Left ventricle myocardium inferior (tissue), 1 donor: ENCODE measurements at regions not wholly inside any gene's neighbourhood (a gene's known extent, or its start where the extent isn't known, plus 50 kb on each side); places are given as distances from the start of the nearest gene placed in this dataset.

Experiments used
- DNase-seq: peaks from one replicate; pipeline ENCODE4 v3.0.0-alpha.2; 2020
- H3K27ac ChIP-seq: fragments of 200-600 bp; replicated peaks from 2 replicates; pipeline ENCODE4 v1.8.0; 2021
- H3K27me3 ChIP-seq: fragments of 200-600 bp; 2 replicates; pipeline ENCODE4 v1.8.0; 2021; ENCODE audit warnings: low read depth
- H3K36me3 ChIP-seq: fragments of 200-600 bp; 2 replicates; pipeline ENCODE4 v1.8.0; 2021
- H3K4me1 ChIP-seq: fragments of 200-600 bp; 2 replicates; pipeline ENCODE4 v1.8.0; 2021
- H3K4me3 ChIP-seq: fragments of 200-600 bp; 2 replicates; pipeline ENCODE4 v1.8.0; 2021; ENCODE audit warnings: mild to moderate bottlenecking, moderate library complexity
- H3K9me3 ChIP-seq: fragments of 200-600 bp; replicated peaks from 2 replicates; pipeline ENCODE4 v1.8.0; 2021
- CTCF ChIP-seq: fragments of 200-600 bp; IDR thresholded peaks from 2 replicates; pipeline ENCODE4 v1.8.0; 2021; ENCODE audit warnings: antibody characterized with exemption, mild to moderate bottlenecking, borderline replicate concordance
- intact Hi-C: fragments of 100-400 bp; cut with micrococcal nuclease; formaldehyde crosslinking; loops from one replicate; pipeline ENCODE4 v1.11.0; 2022
- donor health status: DM: no; HTN: yes; CAD: no; lungs with severe emphysema.

GRCh38 chr4:14257903-14258302 is 630.4 kb upstream of the BOD1L1 start:
- Histone ChIP-seq H3K36me3 (no peaks in the 10 kb centered on the region), H3K27ac (no peak overlapping the region), H3K4me3 (no peak overlapping the region), H3K27me3 (no peaks in the 10 kb centered on the region), H3K4me1 (no peaks in the 10 kb centered on the region), H3K9me3 (peaks cover 2% of the 10 kb centered on the region)
- no peak for DNase-seq
- intact Hi-C loops: no loop called here
- no peak for TF ChIP-seq CTCF

GRCh38 chr4:14259936-14260335 is 632.4 kb upstream of the BOD1L1 start:
- H3K27me3 ChIP-seq: no peaks in the 10 kb centered on the region
- no peak overlapping the region for H3K27ac ChIP-seq
- DNase-seq: no peak
- no peak for TF ChIP-seq CTCF
- intact Hi-C loops: no loop called here
- H3K36me3 ChIP-seq: no peaks in the 10 kb centered on the region
- no peaks in the 10 kb centered on the region for H3K9me3 ChIP-seq
- no peaks in the 10 kb centered on the region for H3K4me1 ChIP-seq
- H3K4me3 ChIP-seq: no peak overlapping the region

GRCh38 chr4:14260591-14260990 is 633.1 kb upstream of the BOD1L1 start:
- intact Hi-C loops: no loop called here
- no peak overlapping the region for H3K4me3 ChIP-seq
- H3K27ac ChIP-seq: no peak overlapping the region
- no peaks in the 10 kb centered on the region for H3K4me1 ChIP-seq
- no peak for TF ChIP-seq CTCF
- no peaks in the 10 kb centered on the region for H3K9me3 ChIP-seq
- no peak for DNase-seq
- H3K36me3 ChIP-seq: no peaks in the 10 kb centered on the region
- H3K27me3 ChIP-seq: no peaks in the 10 kb centered on the region

- TF ChIP-seq CTCF: no peak
- Histone ChIP-seq H3K36me3 (no peaks in the 10 kb centered on the region), H3K4me3 (no peak overlapping the region), H3K9me3 (no peaks in the 10 kb centered on the region), H3K27ac (no peak overlapping the region), H3K4me1 (no peaks in the 10 kb centered on the region), H3K27me3 (no peaks in the 10 kb centered on the region)
- intact Hi-C loops: no loop called here
- DNase-seq: no peak
These were observed 634.7 kb upstream of the BOD1L1 start for GRCh38 chr4:14262221-14262620.

- Histone ChIP-seq H3K9me3 (no peaks in the 10 kb centered on the region), H3K27me3 (no peaks in the 10 kb centered on the region), H3K36me3 (no peaks in the 10 kb centered on the region), H3K4me3 (no peak overlapping the region), H3K4me1 (no peaks in the 10 kb centered on the region), H3K27ac (no peak overlapping the region)
- intact Hi-C loops: no loop called here
- no peak for TF ChIP-seq CTCF
- DNase-seq: no peak
These were observed 636.9 kb upstream of the BOD1L1 start for GRCh38 chr4:14264437-14264836.

- intact Hi-C loops: no loop called here
- DNase-seq: no peak
- Histone ChIP-seq H3K36me3 (no peaks in the 10 kb centered on the region), H3K27ac (no peak overlapping the region), H3K4me3 (no peak overlapping the region), H3K27me3 (no peaks in the 10 kb centered on the region), H3K4me1 (no peaks in the 10 kb centered on the region), H3K9me3 (no peaks in the 10 kb centered on the region)
- TF ChIP-seq CTCF: no peak
These were observed 638.1 kb upstream of the BOD1L1 start for GRCh38 chr4:14265651-14266050.
